NCI-H2227 (cell line): ENCODE measurements at regions not wholly inside any gene's neighbourhood (a gene's known extent, or its start where the extent isn't known, plus 50 kb on each side); places are given as distances from the start of the nearest gene placed in this dataset.
"Not testable (repeated sequence)": the region's sequence is repeated elsewhere in the genome, so short reads cannot be mapped to it uniquely, and the experiment has no call there.

Experiments used
- DNase-seq: peaks from one replicate; lab custom pipeline; 2025; ENCODE audit not compliant: unreplicated experiment; lab: John Stamatoyannopoulos, UW

- DNase-seq = not testable (repeated sequence)
Measured at GRCh38 chr3:130151555-130151954, 69.9 kb downstream of the ALG1L2 start.

DNA sequence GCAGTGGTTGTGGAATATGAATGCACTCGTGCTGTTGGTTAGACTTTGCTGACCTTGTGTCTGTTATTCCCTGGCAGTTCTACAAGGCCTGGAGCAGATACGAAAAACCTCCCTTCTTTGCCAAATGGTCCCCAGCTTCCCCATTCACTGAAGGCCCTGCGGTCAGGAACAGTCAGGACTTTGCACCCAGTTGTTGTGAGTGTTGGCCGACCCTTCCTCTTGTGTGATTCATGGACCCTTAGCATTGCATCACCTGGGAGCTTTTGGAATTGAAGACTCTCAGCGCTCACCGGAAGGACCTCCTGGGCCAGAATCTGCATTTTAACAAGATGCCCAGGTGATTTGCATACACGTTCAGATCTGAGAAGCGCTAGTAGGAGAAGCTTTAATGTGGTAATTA, 71.6 kb downstream of the ALG1L2 start:
- DNase-seq = not testable (repeated sequence)

DNA sequence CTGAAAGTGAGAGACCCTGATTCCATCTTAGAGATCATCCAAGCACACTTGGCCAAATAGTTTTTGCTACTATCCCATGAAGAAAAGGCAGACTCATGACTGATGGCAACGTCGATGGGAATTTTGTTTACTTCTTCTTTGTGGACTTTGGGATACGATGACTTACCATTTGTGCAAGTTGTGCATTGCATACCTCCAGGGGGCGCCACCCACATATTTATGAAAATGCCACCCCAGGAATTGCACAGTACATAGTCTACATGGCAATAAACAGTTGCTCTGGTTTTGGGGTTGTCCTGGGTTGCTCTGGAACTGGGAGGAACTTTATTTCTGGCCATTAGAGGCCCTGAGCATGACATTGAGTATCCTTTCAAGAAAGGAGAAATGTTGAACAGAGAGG, 73.8 kb downstream of the ALG1L2 start:
- DNase-seq = not testable (repeated sequence)

DNA sequence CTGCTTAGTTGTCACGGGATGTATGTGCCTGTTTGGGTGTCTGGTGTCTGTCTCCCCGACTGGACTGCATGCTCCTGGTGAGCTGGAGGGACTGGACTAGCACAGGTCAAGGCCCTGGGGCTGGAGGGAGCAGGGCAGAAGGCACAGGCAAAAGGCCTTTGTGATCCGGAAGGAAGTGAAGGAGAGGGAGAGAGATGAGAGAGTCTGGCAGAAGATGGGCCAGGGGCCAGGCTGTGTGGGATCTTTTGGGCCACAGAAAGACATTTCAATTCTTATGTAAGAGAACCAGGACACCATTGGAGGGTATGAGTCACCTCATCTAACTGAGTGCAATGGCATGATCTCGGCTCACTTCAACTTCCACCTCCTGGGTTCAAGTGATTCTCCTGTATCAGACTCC, 85.2 kb downstream of the ALG1L2 start:
- DNase-seq = not testable (repeated sequence)

DNA sequence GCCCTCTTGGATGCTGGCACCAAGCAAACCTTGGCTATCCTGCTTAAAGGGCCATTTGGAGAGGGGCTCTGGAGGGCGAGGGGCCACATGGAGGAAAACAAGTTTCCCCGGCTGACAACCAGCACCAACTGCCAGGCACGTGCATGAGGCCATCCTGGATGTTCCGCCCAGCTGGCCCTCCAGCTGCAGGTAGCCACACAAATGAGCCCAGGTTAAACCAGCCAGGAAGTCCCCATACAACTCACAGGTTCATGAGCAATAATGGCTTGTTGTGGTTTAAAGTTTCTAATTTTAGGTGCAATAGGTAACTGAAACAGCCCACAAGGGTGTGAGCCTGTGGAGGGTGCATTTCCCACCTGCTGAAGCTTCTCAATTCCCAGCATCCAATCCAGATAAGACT, 93.6 kb downstream of the ALG1L2 start:
- not testable (repeated sequence) for DNase-seq

GRCh38 chr3:130176476-130177256, 95.0 kb downstream of the ALG1L2 start:
- not testable (repeated sequence) for DNase-seq

DNA sequence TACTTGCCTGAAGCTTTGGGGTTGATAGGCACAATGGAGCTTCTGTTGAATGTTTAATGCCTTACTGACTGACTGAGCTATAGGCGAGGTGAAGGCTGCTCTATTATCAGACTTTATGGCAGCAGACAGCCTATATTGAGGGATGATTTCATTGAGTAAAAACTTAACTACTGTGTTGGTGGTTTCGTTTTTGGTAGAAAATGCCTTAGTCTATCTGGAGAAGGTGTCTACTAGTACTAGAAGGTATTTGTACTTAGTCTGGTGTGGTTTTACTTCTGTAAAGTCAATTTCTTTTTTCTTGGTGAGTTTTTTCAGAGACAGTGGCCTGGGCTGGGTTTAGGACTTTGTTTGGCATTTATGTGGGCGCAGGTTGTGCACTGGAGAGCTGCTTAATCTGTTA, 97.2 kb downstream of the ALG1L2 start:
- DNase-seq = not testable (repeated sequence)

DNA sequence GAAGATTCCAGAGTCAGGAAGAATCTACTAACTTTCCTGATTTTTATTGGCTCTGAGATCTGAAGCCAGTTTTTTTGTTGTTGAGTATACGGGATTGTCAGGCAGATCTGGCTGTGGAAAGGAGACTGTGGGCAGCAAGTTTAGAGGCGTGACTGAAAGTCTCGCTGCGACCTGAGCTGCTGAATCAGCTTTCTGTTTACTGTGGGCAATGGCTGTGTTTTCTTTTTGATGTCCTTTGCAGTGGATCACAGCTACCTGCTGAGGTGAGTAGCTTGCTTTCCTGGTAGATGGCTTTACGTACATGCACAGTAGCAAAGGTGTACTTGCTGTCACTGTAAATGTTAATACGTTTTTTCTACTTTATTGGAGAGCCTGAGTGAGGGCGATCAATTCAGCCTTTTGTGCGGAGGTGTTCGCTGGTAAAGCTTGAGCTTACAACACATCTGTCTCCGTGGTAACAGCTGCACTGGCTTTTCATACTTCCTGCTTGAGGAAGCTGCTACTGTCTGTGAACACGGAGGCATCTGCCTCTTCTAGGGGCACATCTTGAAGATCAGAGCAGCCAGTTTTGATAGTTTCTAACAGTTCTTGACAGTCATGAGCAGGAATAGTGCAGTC, 97.8 kb downstream of the ALG1L2 start:
- not testable (repeated sequence) for DNase-seq

DNA sequence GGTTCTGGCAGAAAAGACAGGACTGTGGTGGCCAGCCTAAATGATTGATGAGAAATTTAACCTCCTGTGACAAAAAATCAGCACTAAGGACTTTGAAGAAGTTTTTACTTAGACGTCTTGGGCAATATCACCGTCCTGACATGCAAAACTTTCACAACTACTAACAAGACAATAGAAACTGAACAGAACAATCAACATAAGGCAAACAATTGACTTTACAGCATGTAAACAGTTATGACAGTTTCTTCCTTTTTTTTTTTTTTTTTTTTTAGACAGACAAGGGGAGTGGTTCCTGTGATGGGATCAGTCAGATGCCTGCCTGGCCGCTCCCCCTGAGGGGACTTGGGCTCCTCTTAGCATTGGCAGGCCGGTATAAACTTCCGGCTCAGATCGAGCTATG, 100.8 kb downstream of the ALG1L2 start:
- DNase-seq = not testable (repeated sequence)

- DNase-seq = not testable (repeated sequence)
Measured at GRCh38 chr3:130183689-130184088, 102.1 kb downstream of the ALG1L2 start.

DNA sequence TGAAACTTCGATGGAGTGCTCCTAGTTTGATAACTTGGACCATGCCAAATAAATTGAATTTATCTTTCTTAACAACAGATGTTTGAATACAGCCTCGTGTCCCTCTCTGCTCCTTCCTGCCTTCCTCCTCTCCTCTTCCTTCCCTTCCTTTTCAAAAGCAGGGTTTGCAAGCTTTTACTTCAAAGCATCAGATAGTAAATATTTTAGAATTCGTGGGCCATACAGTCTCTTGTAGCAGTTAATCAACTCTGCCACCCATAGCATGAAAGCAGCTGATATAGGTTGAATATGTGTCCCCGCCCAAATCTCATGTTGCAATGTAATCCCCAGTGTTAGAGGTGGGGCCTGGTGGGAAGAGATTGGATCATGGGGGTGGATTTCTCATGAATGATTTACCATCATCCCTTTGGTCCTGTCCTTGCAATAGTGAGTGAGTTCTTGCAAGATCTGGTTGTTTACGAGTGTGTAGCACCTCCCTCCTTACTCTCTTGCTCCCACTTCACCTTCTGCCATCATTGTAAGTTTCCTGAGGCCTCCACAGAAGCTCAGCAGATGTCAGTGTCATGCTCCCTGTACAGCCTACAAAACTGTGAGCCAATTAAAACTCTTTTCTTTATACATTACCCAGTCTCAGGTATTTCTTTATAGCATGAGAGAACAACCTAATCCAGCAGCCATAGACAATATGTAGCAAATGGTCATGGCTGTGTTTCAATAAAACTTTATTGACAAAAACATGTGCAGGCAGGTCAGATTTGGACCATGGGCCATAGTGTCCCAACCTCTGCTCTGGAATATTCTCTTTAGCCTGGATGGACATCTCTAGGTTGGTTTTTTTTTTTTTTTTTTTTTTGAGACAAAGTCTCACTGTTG, 102.8 kb downstream of the ALG1L2 start:
- DNase-seq = not testable (repeated sequence)

- DNase-seq = not testable (repeated sequence)
Measured at GRCh38 chr3:130201272-130201671, 119.6 kb downstream of the ALG1L2 start.

- not testable (repeated sequence) for DNase-seq
Measured at GRCh38 chr3:130203633-130204032, 122.0 kb downstream of the ALG1L2 start.

GRCh38 chr3:130227540-130227939, 117.9 kb upstream of the COL6A5 start:
- DNase-seq = no peak

GRCh38 chr3:130242850-130243569, 102.5 kb upstream of the COL6A5 start:
- no peak for DNase-seq

- DNase-seq = no peak
Measured at GRCh38 chr3:130243808-130244207, 101.7 kb upstream of the COL6A5 start.

DNA sequence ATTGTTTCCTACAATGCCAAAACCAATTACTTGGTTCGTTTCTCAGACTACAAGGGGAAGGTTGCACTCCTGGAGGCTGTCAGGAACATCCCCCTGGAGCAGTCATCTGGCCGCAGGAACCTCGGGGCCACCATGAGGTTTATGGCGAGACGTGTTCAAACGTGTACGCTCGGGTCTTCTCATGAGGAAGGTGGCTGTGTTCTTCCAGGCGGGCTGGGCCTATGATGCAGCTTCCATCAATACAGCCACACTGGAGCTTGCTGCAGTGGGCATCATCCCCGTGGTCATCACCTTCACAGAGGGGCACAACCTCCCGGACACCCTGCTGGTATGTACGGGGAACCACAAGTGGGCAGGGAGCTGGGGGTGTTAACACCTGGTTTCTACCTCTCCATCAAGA, 94.5 kb upstream of the COL6A5 start:
- DNase-seq = no peak

GRCh38 chr3:130255442-130255841, 90.0 kb upstream of the COL6A5 start:
- DNase-seq = no peak

GRCh38 chr3:130256821-130257340, 88.6 kb upstream of the COL6A5 start:
- no peak for DNase-seq

DNA sequence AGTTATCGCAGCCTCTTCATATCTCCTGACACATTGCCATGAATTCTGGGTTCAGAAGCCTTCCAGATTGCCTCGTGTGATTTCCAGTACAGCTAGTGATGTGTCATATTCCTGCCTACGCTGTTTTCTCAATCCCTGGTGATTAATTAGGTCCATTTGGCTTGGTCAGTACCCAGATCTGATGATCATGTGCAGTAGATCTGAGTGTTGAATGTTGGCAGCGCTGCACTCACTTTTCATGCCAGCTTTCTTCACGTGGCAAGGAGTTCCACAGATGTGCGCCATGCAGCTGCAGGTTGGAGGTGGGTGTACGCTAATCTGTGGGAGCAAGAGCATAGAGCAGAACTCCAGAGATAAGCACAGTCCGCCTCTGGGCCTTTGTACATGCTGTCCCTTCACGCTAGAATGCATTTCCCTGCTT, 86.9 kb upstream of the COL6A5 start:
- no peak for DNase-seq
